Fibroblast of pulmonary artery (primary cell): ENCODE measurements at regions not wholly inside any gene's neighbourhood (a gene's known extent, or its start where the extent isn't known, plus 50 kb on each side); places are given as distances from the start of the nearest gene placed in this dataset.

ENCODE experiments used
- DNase-seq: peaks from one replicate; pipeline ENCODE4 v3.0.0-alpha.2; 2010; ENCODE audit warnings: low read depth
- H3K4me3 ChIP-seq: replicated peaks from 2 replicates; pipeline ENCODE4 v1.5.1; 2011; ENCODE audit warnings: low read depth, mild to moderate bottlenecking, control low read depth, low read length, moderate library complexity
- TF ChIP-seq, protein P1 (sequence below): IDR thresholded peaks from 2 replicates; pipeline ENCODE4 v1.5.1; 2011; ENCODE audit warnings: mild to moderate bottlenecking, control low read depth, low read length, inconsistent platforms; ENCODE audit errors: missing control alignments

DNA sequence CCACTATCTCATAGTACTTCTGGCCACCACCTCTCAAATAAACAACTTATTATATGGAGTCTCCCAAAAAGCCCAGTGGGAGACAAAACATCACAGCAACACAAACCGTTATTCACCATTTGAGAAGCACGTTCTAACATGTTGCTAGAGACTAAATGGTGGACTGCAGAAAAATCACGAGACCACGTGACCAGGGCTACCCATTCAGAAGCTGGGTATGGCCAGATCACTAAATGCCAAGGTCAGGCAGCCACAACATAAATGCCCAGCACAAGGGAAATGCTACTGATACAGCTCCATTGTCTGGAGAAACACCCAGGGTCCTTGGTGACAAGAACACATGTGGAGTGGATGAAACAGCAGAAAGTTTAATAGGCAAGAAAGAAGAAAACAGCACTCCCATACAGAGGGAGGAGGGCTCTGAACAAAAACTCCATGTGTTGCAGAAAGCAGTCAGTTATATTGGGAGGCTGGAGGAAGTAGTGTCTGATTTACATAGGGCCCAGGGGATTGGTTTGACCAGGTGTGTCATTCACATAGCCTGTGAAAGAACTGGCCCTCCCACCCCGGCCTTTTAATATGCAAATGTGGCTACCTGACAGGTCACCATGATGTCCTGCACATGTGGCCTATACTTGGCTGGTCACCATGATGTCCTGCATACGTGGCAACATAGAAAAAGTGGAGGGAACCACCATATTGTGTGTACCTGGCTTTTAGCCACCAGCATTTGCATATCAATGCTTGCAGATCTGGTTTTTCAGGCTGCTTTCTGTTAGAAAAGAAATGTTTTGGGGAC, 97.2 kb downstream of the TRIM36 start:
- TF ChIP-seq, protein P1, sequence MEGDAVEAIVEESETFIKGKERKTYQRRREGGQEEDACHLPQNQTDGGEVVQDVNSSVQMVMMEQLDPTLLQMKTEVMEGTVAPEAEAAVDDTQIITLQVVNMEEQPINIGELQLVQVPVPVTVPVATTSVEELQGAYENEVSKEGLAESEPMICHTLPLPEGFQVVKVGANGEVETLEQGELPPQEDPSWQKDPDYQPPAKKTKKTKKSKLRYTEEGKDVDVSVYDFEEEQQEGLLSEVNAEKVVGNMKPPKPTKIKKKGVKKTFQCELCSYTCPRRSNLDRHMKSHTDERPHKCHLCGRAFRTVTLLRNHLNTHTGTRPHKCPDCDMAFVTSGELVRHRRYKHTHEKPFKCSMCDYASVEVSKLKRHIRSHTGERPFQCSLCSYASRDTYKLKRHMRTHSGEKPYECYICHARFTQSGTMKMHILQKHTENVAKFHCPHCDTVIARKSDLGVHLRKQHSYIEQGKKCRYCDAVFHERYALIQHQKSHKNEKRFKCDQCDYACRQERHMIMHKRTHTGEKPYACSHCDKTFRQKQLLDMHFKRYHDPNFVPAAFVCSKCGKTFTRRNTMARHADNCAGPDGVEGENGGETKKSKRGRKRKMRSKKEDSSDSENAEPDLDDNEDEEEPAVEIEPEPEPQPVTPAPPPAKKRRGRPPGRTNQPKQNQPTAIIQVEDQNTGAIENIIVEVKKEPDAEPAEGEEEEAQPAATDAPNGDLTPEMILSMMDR, result no peak
- H3K4me3 ChIP-seq, result no peak overlapping the region
- no peak for DNase-seq

DNA sequence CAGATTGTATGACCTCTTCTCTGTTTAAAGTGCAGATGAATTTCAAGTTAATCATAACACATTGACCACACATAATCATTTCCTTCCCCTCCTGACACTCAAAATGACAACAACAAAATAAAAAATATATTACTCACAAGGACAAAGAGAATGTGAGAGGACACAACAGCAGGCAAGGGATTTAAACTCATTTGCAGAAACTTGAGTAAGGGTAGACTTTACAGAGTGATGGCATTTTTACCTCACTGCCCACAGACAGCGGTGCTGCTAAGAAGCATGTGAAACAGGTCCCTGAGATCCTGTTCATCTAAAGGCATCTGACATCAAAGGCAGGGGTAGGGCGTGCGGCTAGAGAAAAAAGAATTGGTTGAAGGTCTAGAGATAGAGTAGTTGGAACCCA, 99.0 kb downstream of the TRIM36 start:
- no peak for DNase-seq
- no peak overlapping the region for H3K4me3 ChIP-seq
- TF ChIP-seq, protein P1, result no peak

DNA sequence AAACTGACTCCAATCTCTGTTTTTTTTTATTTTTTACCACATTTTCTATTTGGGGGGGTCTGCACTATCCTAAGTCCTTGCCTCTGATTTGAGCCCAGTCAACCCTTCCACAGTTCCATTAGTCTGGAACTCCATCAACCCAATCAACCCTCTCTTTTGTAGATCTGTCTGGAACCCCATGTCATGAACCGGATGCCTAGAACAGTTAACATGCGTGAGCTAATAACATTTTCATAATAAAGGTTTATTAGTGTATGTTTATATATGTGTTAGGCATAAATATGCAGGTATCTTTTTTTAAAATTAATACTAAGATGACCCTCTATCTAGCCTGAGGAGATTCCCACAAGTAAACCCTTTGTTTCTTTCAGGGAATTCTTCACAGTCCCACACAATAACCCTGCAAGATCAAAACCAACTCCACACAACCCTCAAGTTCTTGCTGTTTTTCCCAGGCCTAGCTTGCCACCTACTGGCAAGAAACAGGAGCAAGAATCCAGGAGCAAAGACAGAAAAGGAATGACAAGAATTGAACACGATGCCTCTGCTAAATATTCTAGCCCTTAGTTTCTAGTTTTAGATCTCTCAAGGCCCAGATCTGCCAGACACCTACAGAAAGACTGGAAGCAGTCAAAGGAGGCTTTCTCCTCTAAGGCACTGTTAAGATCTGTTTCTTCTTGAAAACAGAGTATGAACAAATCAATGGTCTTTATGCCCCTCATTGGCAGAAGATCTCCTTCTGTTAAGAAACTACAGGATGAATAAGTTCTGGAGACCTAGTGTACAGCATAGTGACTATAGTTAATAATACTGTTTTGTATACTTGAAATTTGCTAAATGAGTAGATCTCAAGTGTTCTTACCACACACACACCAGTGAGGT, 100.4 kb downstream of the TRIM36 start:
- peak; percentile 61 for DNase-seq
- TF ChIP-seq, protein P1, result peak; percentile 68
- H3K4me3 ChIP-seq, result no peak overlapping the region

DNA sequence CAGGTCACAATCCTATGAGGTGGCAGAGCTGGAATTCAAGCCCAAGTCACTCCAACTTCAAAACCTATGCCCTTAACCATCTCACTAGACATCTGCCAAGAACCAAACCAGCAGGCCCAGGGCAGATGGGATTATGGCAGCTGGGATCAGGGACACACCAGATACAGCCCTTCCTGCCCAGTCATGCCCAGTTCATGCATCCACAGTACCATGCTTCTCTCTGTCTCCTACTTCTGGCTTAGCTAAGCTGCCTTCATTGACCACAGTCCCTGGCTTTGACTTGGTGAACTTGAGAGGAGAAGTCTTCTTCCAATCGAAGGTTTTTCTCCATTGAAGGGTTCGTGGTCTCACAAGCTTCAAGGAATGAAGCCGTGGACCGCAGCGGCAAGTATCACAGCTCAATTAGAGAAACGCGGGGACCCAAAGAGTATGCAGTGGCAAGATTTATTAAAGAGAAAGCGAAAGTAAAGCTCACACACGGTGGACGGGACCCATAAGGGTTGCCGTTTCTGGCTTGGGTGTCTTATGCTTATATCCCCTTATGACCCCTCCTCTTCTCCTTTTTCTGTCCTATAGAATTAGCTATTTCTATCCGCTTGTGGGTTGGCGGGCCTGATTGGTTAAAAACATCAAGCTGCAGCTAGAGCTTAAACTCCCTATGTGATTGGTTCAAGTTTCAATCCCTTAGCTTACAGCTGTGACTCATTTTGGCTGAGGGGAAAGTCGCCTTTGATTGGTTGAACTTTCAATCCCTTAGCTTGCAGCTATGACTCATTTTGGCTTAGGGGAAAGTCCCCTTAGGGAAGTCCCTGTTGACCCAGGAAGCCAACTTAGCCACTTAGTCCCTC, 101.2 kb downstream of the TRIM36 start:
- peak; percentile 21 for DNase-seq
- TF ChIP-seq, protein P1, result no peak
- H3K4me3 ChIP-seq, result no peak overlapping the region

DNA sequence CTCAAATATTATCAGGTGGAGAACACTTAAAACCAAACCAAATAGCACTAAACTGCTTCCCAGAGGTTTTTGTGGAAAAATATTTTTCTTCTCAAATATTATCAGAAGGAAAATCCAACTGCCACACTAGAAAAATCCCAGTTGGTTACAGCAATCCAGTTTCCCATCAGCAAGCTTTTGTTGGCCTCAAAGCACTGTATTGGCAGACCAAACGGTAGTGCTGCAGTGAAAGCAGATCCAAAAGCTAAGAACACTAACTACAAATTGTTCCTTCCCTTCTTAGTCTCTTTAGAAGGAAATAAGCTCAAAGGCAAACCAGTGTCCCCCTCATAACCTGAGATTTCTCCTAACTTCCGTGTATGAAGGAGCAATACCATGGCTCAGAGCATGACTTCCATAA, 105.3 kb downstream of the TRIM36 start:
- no peak overlapping the region for H3K4me3 ChIP-seq
- DNase-seq, result no peak
- TF ChIP-seq, protein P1, result no peak

DNA sequence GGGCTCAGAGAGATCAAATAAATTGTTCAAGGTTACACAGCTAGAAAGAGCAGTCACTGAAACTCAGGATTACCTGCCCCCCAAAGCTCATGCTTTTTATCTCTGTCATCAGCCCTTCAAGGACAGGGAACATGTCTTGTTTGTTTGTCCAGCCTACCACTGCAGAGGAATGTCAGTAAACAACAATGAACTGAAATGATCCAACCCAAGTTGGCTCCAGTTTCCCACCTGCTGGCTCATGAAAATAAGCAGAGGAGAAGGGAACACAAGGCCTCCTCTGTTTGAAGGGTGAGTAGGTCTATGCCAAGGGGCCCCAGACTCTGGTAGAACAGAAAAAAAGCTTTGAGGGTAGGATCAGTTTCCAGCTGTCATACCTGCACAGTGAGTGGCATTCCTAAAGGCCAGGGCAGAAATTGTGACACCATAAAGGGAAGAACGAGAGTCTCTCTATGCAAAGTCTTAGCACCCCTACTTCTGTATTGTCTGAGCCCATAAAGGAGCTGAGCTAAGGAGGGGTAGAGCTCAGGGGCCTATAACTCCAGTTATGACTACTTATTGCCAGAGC, 115.2 kb downstream of the TRIM36 start:
- no peak overlapping the region for H3K4me3 ChIP-seq
- TF ChIP-seq, protein P1, result no peak
- no peak for DNase-seq
